Gastrocnemius medialis (tissue), 4 donors: ENCODE measurements at regions not wholly inside any gene's neighbourhood (a gene's known extent, or its start where the extent isn't known, plus 50 kb on each side); places are given as distances from the start of the nearest gene placed in this dataset.

Experiments
- ATAC-seq, 2 donors: fragments of 150-250 bp; one replicate each; pipeline ENCODE4 v1.9.1; 2016
- DNase-seq, 2 donors: peaks; one replicate each; pipeline ENCODE4 v3.0.0-alpha.2; 2019
- H3K27ac ChIP-seq, 4 donors: fragments of 200-600 bp; sonication (generic); 1 replicate in 1 of 4; 2 replicates in 3 of 4; pipeline ENCODE4 v1.5.1; 2016 to 2018; ENCODE audit warnings: mild to moderate bottlenecking in 2 of 4, moderate library complexity in 1 of 4
- H3K27me3 ChIP-seq, 3 donors: fragments of 200-600 bp; sonication (generic) in 2 of 3; 1 replicate in 1 of 3; 2 replicates in 2 of 3; pipeline versions ENCODE4 v1.5.1 to v1.6.0; 2016 to 2019; ENCODE audit warnings: mild to moderate bottlenecking in 1 of 3, moderate library complexity in 1 of 3
- H3K36me3 ChIP-seq, 2 donors: fragments of 200-600 bp; sonication (generic) in 1 of 2; one replicate each; pipeline ENCODE4 v1.5.1; 2017 to 2018
- H3K4me1 ChIP-seq, 2 donors: fragments of 200-600 bp; sonication (generic) in 1 of 2; one replicate each; pipeline ENCODE4 v1.5.1; 2016 to 2017; ENCODE audit warnings: mild to moderate bottlenecking in 2 of 2
- H3K4me3 ChIP-seq, 4 donors: fragments of 200-600 bp; sonication (generic) in 3 of 4; 1 replicate in 1 of 4; 2 replicates in 3 of 4; pipeline ENCODE4 v1.5.1; 2016 to 2019; ENCODE audit warnings: mild to moderate bottlenecking in 2 of 4
- H3K9me3 ChIP-seq, 3 donors: fragments of 200-600 bp; sonication (generic) in 2 of 3; 1 replicate in 1 of 3; 2 replicates in 2 of 3; pipeline ENCODE4 v1.5.1; 2016 to 2019
- CTCF ChIP-seq, 5 experiments: fragments of 450-650 bp in 3 of 5; fragments of 200-600 bp in 2 of 5; sonication (generic) in 2 of 5; IDR thresholded peaks in 4 of 5; conservative IDR thresholded peaks in 1 of 5; 1 replicate in 4 of 5; 2 replicates in 1 of 5; pipeline ENCODE4 v1.5.1; 2016 to 2019; ENCODE audit warnings: antibody characterized with exemption in 5 of 5, mild to moderate bottlenecking in 3 of 5, moderate library complexity in 3 of 5
- POLR2A ChIP-seq, 2 donors: fragments of 450-650 bp; IDR thresholded peaks; one replicate each; pipeline ENCODE4 v1.6.1; 2017; ENCODE audit warnings: antibody characterized with exemption in 2 of 2, mild to moderate bottlenecking in 2 of 2, moderate library complexity in 2 of 2
- in situ Hi-C, 4 donors: fragments of 200-750 bp; cut with MboI; loops; one replicate each; pipeline versions ENCODE4 v1.15.0 to v1.8.0; 2017; ENCODE audit warnings: low sequenced_read_pairs in 4 of 4
- intact Hi-C: fragments of 100-400 bp; cut with DNase I; formaldehyde crosslinking; loops from one replicate; pipeline ENCODE4 v1.15.1; 2023; ENCODE audit warnings: low total_unique reads

- H3K9me3 ChIP-seq: no peaks in the 10 kb centered on the region
- H3K27ac ChIP-seq: no peak overlapping the region
- ATAC-seq: no peak
- H3K36me3 ChIP-seq: no peaks in the 10 kb centered on the region
- TF ChIP-seq POLR2A (IDR thresholded peaks at IDR 0.05) (no peak), CTCF (IDR thresholded peaks at IDR 0.05 in 4 of 5, conservative IDR thresholded peaks at IDR 0.05 in 1 of 5) (no peak)
- H3K4me1 ChIP-seq: no peaks in the 10 kb centered on the region
- H3K27me3 ChIP-seq: no peaks in the 10 kb centered on the region
- H3K4me3 ChIP-seq: no peak overlapping the region
- no peak for DNase-seq
- in situ Hi-C loops: no loop called here
- intact Hi-C loops: no loop called here
These were observed 109.0 kb upstream of the SP4 start for GRCh38 chr7:21318916-21319270.

DNA sequence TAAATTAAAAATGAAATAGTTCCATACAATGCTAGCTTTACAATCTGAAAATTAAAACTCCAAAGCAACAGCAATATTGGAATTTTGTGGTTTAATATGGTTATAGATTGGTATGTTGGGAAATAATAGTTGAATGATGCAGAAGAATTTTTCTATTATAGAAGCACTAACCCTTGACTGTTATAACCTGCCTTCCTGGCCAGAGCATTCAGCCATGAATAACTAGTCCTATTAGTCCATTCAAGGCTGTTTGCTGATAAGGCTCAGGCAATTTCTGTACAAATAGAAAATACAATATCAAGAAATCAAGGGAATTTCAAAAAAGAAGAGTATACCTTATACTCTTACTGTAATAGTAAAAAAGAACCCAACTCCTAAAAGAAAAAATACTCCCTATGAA, 101.6 kb upstream of the SP4 start:
- no peak for DNase-seq
- in situ Hi-C loops: no loop called here
- H3K27ac ChIP-seq: no peak overlapping the region
- H3K9me3 ChIP-seq: no peaks in the 10 kb centered on the region
- intact Hi-C loops: no loop called here
- no peak for TF ChIP-seq CTCF (IDR thresholded peaks at IDR 0.05 in 4 of 5, conservative IDR thresholded peaks at IDR 0.05 in 1 of 5)
- no peak for TF ChIP-seq POLR2A (IDR thresholded peaks at IDR 0.05)
- H3K4me1 ChIP-seq: no peaks in the 10 kb centered on the region
- H3K27me3 ChIP-seq: no peaks in the 10 kb centered on the region
- no peak overlapping the region for H3K4me3 ChIP-seq
- no peaks in the 10 kb centered on the region for H3K36me3 ChIP-seq
- ATAC-seq: no peak

DNA sequence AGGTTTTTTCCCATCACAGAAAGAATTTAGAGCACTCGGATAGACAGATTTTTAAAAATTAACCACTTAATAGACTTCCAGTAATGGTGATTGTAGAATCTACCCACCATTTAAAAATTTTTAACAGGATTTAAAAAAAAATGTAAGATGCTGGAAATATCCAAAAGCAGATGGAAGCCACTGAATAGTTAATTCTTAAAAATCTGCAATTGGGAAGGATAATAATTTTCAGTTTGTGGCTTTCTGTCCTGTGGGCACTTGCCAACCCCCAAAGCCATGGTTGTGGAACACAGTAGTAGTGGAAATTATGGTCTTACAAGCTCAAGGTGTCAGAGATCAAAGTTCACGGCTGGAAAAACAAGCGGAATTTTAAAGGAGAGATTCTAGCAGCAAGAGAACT, 101.0 kb upstream of the SP4 start:
- Histone ChIP-seq H3K27ac (no peak overlapping the region), H3K36me3 (no peaks in the 10 kb centered on the region), H3K27me3 (no peaks in the 10 kb centered on the region), H3K9me3 (no peaks in the 10 kb centered on the region), H3K4me1 (no peaks in the 10 kb centered on the region), H3K4me3 (no peak overlapping the region)
- intact Hi-C loops: no loop called here
- in situ Hi-C loops: no loop called here
- no peak for DNase-seq
- TF ChIP-seq POLR2A (IDR thresholded peaks at IDR 0.05) (no peak), CTCF (IDR thresholded peaks at IDR 0.05 in 4 of 5, conservative IDR thresholded peaks at IDR 0.05 in 1 of 5) (no peak)
- no peak for ATAC-seq

DNA sequence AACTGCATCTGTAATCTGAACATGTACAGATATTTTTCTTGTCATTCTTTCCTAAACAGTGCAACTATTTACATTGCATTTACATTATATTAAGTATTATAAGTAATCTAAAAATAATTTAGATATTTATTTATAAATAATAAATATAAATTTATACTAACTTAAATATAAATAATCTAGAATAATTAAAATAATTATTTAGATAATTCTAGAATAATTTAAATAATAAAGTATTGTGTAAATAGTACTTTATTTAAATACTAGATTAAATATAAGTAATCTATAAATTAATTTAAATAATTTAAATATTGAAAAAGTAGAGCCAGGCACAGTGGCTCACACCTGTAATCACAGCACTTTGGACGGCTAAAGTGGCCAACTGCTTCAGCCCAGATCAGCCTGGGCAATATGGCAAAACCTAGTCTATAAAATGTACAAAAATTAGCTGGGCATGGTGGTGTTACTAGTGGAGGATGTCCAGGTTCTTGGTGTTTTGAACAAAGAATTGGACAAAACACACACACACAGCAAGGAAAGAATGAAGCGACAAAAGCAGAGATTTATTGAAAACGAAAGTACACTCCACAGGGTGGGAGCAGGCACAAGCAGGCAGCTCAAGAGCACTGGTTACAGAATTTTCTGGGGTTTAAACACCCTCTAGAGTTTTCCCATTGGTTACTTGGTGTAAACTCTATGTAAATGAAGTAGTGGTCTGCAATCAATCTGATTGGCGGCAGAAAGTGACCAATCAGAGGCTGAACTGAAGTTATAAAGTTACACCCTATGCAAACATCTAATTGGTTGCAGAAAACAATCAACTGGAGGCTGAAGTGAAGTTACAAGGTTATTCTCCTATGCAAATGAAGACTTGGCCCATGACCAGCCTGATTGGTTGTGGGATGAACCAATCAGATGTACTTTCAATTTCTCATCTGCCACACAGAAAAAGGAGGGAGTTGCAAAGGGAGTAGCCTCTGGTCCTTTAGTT, 100.2 kb upstream of the SP4 start:
- Histone ChIP-seq H3K4me3 (no peak overlapping the region), H3K27me3 (no peaks in the 10 kb centered on the region), H3K4me1 (no peaks in the 10 kb centered on the region), H3K27ac (no peak overlapping the region), H3K9me3 (no peaks in the 10 kb centered on the region), H3K36me3 (no peaks in the 10 kb centered on the region)
- in situ Hi-C loops (no loop called here), intact Hi-C loops (no loop called here)
- ATAC-seq (no peak), DNase-seq (no peak)
- no peak for TF ChIP-seq POLR2A (IDR thresholded peaks at IDR 0.05)

GRCh38 chr7:21330462-21331178, 97.3 kb upstream of the SP4 start:
- in situ Hi-C loops (no loop called here), intact Hi-C loops (no loop called here)
- ATAC-seq (no peak), DNase-seq (no peak)
- Histone ChIP-seq H3K4me1 (no peaks in the 10 kb centered on the region), H3K27me3 (no peaks in the 10 kb centered on the region), H3K36me3 (no peaks in the 10 kb centered on the region), H3K9me3 (no peaks in the 10 kb centered on the region), H3K4me3 (no peak overlapping the region), H3K27ac (no peak overlapping the region)
- no peak for TF ChIP-seq CTCF (IDR thresholded peaks at IDR 0.05 in 4 of 5, conservative IDR thresholded peaks at IDR 0.05 in 1 of 5)
- TF ChIP-seq POLR2A (IDR thresholded peaks at IDR 0.05): no peak
